ENCODE measurements at regions not wholly inside any gene's neighbourhood (a gene's known extent, or its start where the extent isn't known, plus 50 kb on each side); places are given as distances from the start of the nearest gene placed in this dataset.

DNA sequence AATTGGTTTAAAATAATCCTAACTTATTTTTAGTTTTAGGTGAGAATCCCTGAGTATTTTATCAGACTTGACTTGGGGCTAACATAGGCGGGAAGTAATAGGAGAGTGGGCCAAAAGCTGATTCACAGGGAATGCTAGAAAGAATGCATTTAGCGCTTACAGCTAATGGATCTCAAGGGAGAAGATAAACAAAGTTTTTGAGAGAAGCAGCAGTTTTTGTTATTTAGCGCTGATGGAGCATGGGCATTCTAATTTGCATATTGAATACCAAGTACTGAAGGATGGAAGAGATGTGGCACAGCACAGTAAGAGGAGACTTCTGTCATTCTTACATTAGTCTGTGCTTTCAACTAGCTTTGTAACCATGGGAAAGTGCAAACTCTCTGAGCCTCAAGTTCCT lies 436.0 kb upstream of the FBXO33 start:
- Histone ChIP-seq H3K9ac (ENCODE audit: low read depth in 1 of 2, low read length in 2 of 2) (no peak overlapping the region), H3K27ac (ENCODE audit: low read depth in 1 of 2, low read length in 2 of 2) (no peak overlapping the region), H3K36me3 (ENCODE audit: control insufficient read depth in 4 of 4, insufficient read depth in 3 of 4, low read depth in 1 of 4, low read length in 3 of 4) (no peaks in the 10 kb centered on the region), H3K4me1 (ENCODE audit: control insufficient read depth in 4 of 4, insufficient read depth in 4 of 4, low read length in 3 of 4) (no peaks in the 10 kb centered on the region), H3K4me3 (ENCODE audit: low read depth in 1 of 3, low read length in 3 of 3) (no peak overlapping the region), H3K27me3 (ENCODE audit: control insufficient read depth in 4 of 4, insufficient read depth in 4 of 4, low read length in 3 of 4) (no peaks in the 10 kb centered on the region), H3K9me3 (ENCODE audit: control insufficient read depth in 4 of 4, low read length in 3 of 4) (no peaks in the 10 kb centered on the region)
- no peak for DNase-seq (ENCODE audit: low spot score)
- whole genome bisulfite sequencing, result 70% methylated on average over 3 of the region's 3 CpGs
- no peak for TF ChIP-seq ATF3 (IDR thresholded peaks at IDR 0.05)
- no peak for TF ChIP-seq EGR1 (IDR thresholded peaks at IDR 0.05; ENCODE audit: low read depth in 2 of 2)
- no peak for TF ChIP-seq SP1 (IDR thresholded peaks at IDR 0.05)
- TF ChIP-seq CTCF (IDR thresholded peaks at IDR 0.05; ENCODE audit: low read depth, low read length, missing input control), result no peak
- no peak for TF ChIP-seq HNF4A (conservative IDR thresholded peaks at IDR 0.05)
- TF ChIP-seq RXRA (IDR thresholded peaks at IDR 0.05), result no peak
- TF ChIP-seq YY1 (IDR thresholded peaks at IDR 0.05), result no peak
- TF ChIP-seq, protein P1, sequence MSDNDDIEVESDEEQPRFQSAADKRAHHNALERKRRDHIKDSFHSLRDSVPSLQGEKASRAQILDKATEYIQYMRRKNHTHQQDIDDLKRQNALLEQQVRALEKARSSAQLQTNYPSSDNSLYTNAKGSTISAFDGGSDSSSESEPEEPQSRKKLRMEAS (IDR thresholded peaks at IDR 0.05), result no peak
- TF ChIP-seq, protein P2, sequence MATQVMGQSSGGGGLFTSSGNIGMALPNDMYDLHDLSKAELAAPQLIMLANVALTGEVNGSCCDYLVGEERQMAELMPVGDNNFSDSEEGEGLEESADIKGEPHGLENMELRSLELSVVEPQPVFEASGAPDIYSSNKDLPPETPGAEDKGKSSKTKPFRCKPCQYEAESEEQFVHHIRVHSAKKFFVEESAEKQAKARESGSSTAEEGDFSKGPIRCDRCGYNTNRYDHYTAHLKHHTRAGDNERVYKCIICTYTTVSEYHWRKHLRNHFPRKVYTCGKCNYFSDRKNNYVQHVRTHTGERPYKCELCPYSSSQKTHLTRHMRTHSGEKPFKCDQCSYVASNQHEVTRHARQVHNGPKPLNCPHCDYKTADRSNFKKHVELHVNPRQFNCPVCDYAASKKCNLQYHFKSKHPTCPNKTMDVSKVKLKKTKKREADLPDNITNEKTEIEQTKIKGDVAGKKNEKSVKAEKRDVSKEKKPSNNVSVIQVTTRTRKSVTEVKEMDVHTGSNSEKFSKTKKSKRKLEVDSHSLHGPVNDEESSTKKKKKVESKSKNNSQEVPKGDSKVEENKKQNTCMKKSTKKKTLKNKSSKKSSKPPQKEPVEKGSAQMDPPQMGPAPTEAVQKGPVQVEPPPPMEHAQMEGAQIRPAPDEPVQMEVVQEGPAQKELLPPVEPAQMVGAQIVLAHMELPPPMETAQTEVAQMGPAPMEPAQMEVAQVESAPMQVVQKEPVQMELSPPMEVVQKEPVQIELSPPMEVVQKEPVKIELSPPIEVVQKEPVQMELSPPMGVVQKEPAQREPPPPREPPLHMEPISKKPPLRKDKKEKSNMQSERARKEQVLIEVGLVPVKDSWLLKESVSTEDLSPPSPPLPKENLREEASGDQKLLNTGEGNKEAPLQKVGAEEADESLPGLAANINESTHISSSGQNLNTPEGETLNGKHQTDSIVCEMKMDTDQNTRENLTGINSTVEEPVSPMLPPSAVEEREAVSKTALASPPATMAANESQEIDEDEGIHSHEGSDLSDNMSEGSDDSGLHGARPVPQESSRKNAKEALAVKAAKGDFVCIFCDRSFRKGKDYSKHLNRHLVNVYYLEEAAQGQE (IDR thresholded peaks at IDR 0.05), result no peak
- no peak for TF ChIP-seq FOXA1 (IDR thresholded peaks at IDR 0.05)
- TF ChIP-seq NR2F2 (IDR thresholded peaks at IDR 0.05), result no peak

DNA sequence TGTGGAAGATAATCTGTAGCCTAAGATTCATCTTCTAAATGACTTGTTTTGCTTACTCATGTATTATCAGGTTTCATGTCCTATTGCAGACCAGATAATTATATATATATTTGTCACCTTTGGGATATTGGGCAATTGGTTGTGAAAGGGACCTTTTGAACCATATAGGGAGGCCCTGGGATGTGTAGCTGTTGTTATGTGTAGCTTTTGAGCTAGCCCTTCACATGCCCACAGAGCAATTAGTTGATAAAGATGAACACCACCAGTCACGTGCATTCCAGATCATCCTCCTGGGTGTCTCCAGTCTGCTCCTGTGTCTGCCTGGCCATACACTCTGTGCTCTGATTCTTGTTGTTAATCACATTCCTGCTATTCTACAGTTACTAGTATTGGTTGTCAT lies 431.2 kb upstream of the FBXO33 start:
- Histone ChIP-seq H3K27me3 (ENCODE audit: control insufficient read depth in 4 of 4, insufficient read depth in 4 of 4, low read length in 3 of 4) (no peaks in the 10 kb centered on the region), H3K4me3 (ENCODE audit: low read depth in 1 of 3, low read length in 3 of 3) (no peak overlapping the region), H3K4me1 (ENCODE audit: control insufficient read depth in 4 of 4, insufficient read depth in 4 of 4, low read length in 3 of 4) (no peaks in the 10 kb centered on the region), H3K36me3 (ENCODE audit: control insufficient read depth in 4 of 4, insufficient read depth in 3 of 4, low read depth in 1 of 4, low read length in 3 of 4) (no peaks in the 10 kb centered on the region), H3K9me3 (ENCODE audit: control insufficient read depth in 4 of 4, low read length in 3 of 4) (no peaks in the 10 kb centered on the region), H3K9ac (ENCODE audit: low read depth in 1 of 2, low read length in 2 of 2) (no peak overlapping the region), H3K27ac (ENCODE audit: low read depth in 1 of 2, low read length in 2 of 2) (no peak overlapping the region)
- TF ChIP-seq CTCF (IDR thresholded peaks at IDR 0.05; ENCODE audit: low read depth, low read length, missing input control) (no peak), JUND (IDR thresholded peaks at IDR 0.05) (no peak), ATF3 (IDR thresholded peaks at IDR 0.05) (no peak), RXRA (IDR thresholded peaks at IDR 0.05) (no peak), EGR1 (IDR thresholded peaks at IDR 0.05; ENCODE audit: low read depth in 2 of 2) (no peak), FOXA2 (IDR thresholded peaks at IDR 0.05) (no peak), FOXA1 (IDR thresholded peaks at IDR 0.05) (no peak), NR2F2 (IDR thresholded peaks at IDR 0.05) (no peak), HNF4A (conservative IDR thresholded peaks at IDR 0.05) (no peak), GABPA (IDR thresholded peaks at IDR 0.05 in 1 of 2, conservative IDR thresholded peaks at IDR 0.05 in 1 of 2) (no peak), SP1 (IDR thresholded peaks at IDR 0.05) (no peak), YY1 (IDR thresholded peaks at IDR 0.05) (no peak), TAF1 (conservative IDR thresholded peaks at IDR 0.05) (no peak)
- TF ChIP-seq, protein P1 (IDR thresholded peaks at IDR 0.05), result no peak
- no peak for DNase-seq (ENCODE audit: low spot score)
- 75% methylated on average over 1 of the region's 1 CpG for WGBS
